SK-N-SH (cell line): ENCODE measurements at regions not wholly inside any gene's neighbourhood (a gene's known extent, or its start where the extent isn't known, plus 50 kb on each side); places are given as distances from the start of the nearest gene placed in this dataset.

ENCODE experiments used
- CTCF ChIA-PET: fragments of 300-600, 350-600 bp; formaldehyde crosslinking; extraction: SDS; loops from one replicate; lab custom pipeline; 2021; lab: Yijun Ruan, JAX
- POLR2A ChIA-PET: fragments of 350-600 bp; sonication (Branson Sonifier 250); formaldehyde crosslinking; extraction: SDS; loops from one replicate; lab custom pipeline; 2020; ENCODE audit warnings: antibody characterized with exemption, inconsistent platforms; lab: Yijun Ruan, JAX
- DNase-seq: peaks from one replicate; pipeline ENCODE4 v3.0.0; 2012
- H2AFZ ChIP-seq: fragments of 200-600 bp; sonication (generic); 2 replicates; pipeline ENCODE4 v1.8.1; 2016; ENCODE audit warnings: antibody characterized with exemption, mild to moderate bottlenecking, low read depth
- H3F3A ChIP-seq: fragments of 200-600 bp; sonication (generic); replicated peaks from 2 replicates; pipeline ENCODE3; 2016; ENCODE audit warnings: antibody characterized with exemption, mild to moderate bottlenecking; ENCODE audit not compliant: insufficient read depth
- H3K27ac ChIP-seq, 2 experiments: fragments of 200-500 bp in 1 of 2; fragments of 200-600 bp in 1 of 2; sonication (Bioruptor generic) in 1 of 2; sonication (generic), shearing (Covaris generic) in 1 of 2; 2 replicates each; pipeline versions ENCODE4 v1.5.1 to v1.6.1; 2014 to 2016; ENCODE audit warnings: low read depth in 2 of 2, inconsistent platforms in 1 of 2, low read length in 1 of 2, mild to moderate bottlenecking in 1 of 2, mixed read lengths in 1 of 2
- H3K27me3 ChIP-seq: fragments of 200-600 bp; sonication (generic), shearing (Covaris generic); 2 replicates; pipeline ENCODE4 v1.6.1; 2016; ENCODE audit warnings: mixed run types; ENCODE audit not compliant: insufficient read depth
- H3K36me3 ChIP-seq, 2 experiments: fragments of 200-500 bp in 1 of 2; fragments of 200-600 bp in 1 of 2; sonication (Bioruptor generic) in 1 of 2; sonication (generic) in 1 of 2; replicated peaks in 1 of 2; 2 replicates each; pipeline versions ENCODE3 to v1.5.1; 2014 to 2016; ENCODE audit warnings: low read length in 1 of 2, mild to moderate bottlenecking in 1 of 2; ENCODE audit not compliant: insufficient read depth in 2 of 2, control insufficient read depth in 1 of 2
- H3K4me1 ChIP-seq, 2 experiments: fragments of 200-500 bp in 1 of 2; fragments of 200-600 bp in 1 of 2; sonication (Bioruptor generic) in 1 of 2; sonication (generic), shearing (Covaris generic) in 1 of 2; 2 replicates each; pipeline versions ENCODE4 v1.5.1 to v1.6.1; 2014 to 2016; ENCODE audit warnings: low read depth in 1 of 2, low read length in 1 of 2, mixed run types in 1 of 2; ENCODE audit not compliant: insufficient read depth in 2 of 2, control insufficient read depth in 1 of 2
- H3K4me2 ChIP-seq: fragments of 200-600 bp; sonication (generic), shearing (Covaris generic); 2 replicates; pipeline ENCODE4 v1.6.1; 2017; ENCODE audit warnings: mixed run types
- H3K4me3 ChIP-seq, 2 experiments: fragments of 200-500 bp in 1 of 2; fragments of 200-600 bp in 1 of 2; sonication (Bioruptor generic) in 1 of 2; sonication (generic), shearing (Covaris generic) in 1 of 2; 2 replicates each; pipeline versions ENCODE4 v1.5.1 to v1.8.1; 2014 to 2016; ENCODE audit warnings: low read depth in 2 of 2, inconsistent platforms in 1 of 2, low read length in 1 of 2, mild to moderate bottlenecking in 1 of 2, mixed read lengths in 1 of 2, moderate library complexity in 1 of 2
- H3K79me2 ChIP-seq: fragments of 200-600 bp; sonication (generic); 2 replicates; pipeline ENCODE4 v1.8.1; 2017; ENCODE audit warnings: mild to moderate bottlenecking; ENCODE audit not compliant: insufficient read depth
- H3K9ac ChIP-seq: fragments of 200-600 bp; sonication (generic); 2 replicates; pipeline ENCODE4 v1.6.1; 2017; ENCODE audit warnings: mixed run types
- H3K9me2 ChIP-seq: fragments of 200-600 bp; sonication (generic); 2 replicates; pipeline ENCODE4 v1.6.1; 2017; ENCODE audit warnings: mixed run types
- H3K9me3 ChIP-seq: fragments of 200-600 bp; sonication (generic); 2 replicates; pipeline ENCODE4 v1.6.1; 2017; ENCODE audit warnings: mixed run types, mild to moderate bottlenecking, moderate library complexity
- H4K20me1 ChIP-seq: fragments of 200-600 bp; sonication (generic); 2 replicates; pipeline ENCODE4 v1.6.1; 2017; ENCODE audit warnings: mild to moderate bottlenecking, mixed run types; ENCODE audit not compliant: insufficient read depth
- CHD2 ChIP-seq: fragments of 150-350 bp; IDR thresholded peaks from 2 replicates; pipeline ENCODE4 v1.6.1; 2018; ENCODE audit warnings: low read length; ENCODE audit not compliant: partially characterized antibody
- FOXJ3 ChIP-seq: sonication (generic); formaldehyde crosslinking; IDR thresholded peaks from 2 replicates; pipeline ENCODE4 v1.5.1; 2020; ENCODE audit warnings: mild to moderate bottlenecking, missing genetic modification reagents
- GABPA ChIP-seq: IDR thresholded peaks from 2 replicates; pipeline ENCODE4 v1.4.0; 2012; ENCODE audit warnings: low read depth, mild to moderate bottlenecking
- GATA2 ChIP-seq: sonication (generic); formaldehyde crosslinking; IDR thresholded peaks from 2 replicates; pipeline ENCODE4 v1.5.0; 2020; ENCODE audit warnings: mild to moderate bottlenecking, missing genetic modification reagents
- NFIC ChIP-seq: IDR thresholded peaks from 2 replicates; pipeline ENCODE4 v1.4.0; 2012; ENCODE audit warnings: borderline replicate concordance
- NRF1 ChIP-seq: IDR thresholded peaks from 2 replicates; pipeline ENCODE4 v1.6.1; 2012; ENCODE audit warnings: low read depth, mild to moderate bottlenecking, low read length
- POLR2AphosphoS5 ChIP-seq: IDR thresholded peaks from 2 replicates; pipeline ENCODE4 v1.6.1; 2012; ENCODE audit warnings: low read depth, low read length
- RFX5 ChIP-seq: IDR thresholded peaks from 2 replicates; pipeline ENCODE4 v1.6.1; 2012; ENCODE audit warnings: mild to moderate bottlenecking, improper control_type of control experiment, low read length
- RXRA ChIP-seq: IDR thresholded peaks from 2 replicates; pipeline ENCODE4 v1.4.0; 2012; ENCODE audit warnings: low read depth, mild to moderate bottlenecking, borderline replicate concordance
- SIN3A ChIP-seq: IDR thresholded peaks from 2 replicates; pipeline ENCODE4 v1.6.1; 2012; ENCODE audit warnings: low read depth, mild to moderate bottlenecking, low read length, moderate library complexity, borderline replicate concordance
- SMC3 ChIP-seq: IDR thresholded peaks from 2 replicates; pipeline ENCODE4 v1.6.1; 2012; ENCODE audit warnings: low read depth, low read length, improper control_type of control experiment
- TAF1 ChIP-seq: IDR thresholded peaks from 2 replicates; pipeline ENCODE4 v1.6.1; 2012; ENCODE audit warnings: low read depth, mild to moderate bottlenecking, low read length, moderate library complexity, borderline replicate concordance
- TCF12 ChIP-seq: IDR thresholded peaks from 2 replicates; pipeline ENCODE4 v1.4.0; 2012
- TEAD4 ChIP-seq: IDR thresholded peaks from 2 replicates; pipeline ENCODE4 v1.4.0; 2012; ENCODE audit warnings: mild to moderate bottlenecking, borderline replicate concordance; ENCODE audit not compliant: insufficient read depth
- YY1 ChIP-seq: IDR thresholded peaks from 2 replicates; pipeline ENCODE4 v1.4.0; 2012; ENCODE audit warnings: low read depth, mild to moderate bottlenecking
- WGBS: methylation state at CpG from one replicate; pipeline ENCODE4 v1.1.6; 2017; ENCODE audit warnings: low lambda C conversion rate; 5-methylcytosine and 5-hydroxymethylcytosine counted together
- TF ChIP-seq, protein P1 (sequence below): IDR thresholded peaks from 2 replicates; pipeline ENCODE4 v1.6.1; 2012; ENCODE audit warnings: mild to moderate bottlenecking, low read depth, low read length, moderate library complexity
- TF ChIP-seq, protein P2 (sequence below): fragments of 150-350 bp; IDR thresholded peaks from 2 replicates; pipeline ENCODE4 v1.6.1; 2017; ENCODE audit warnings: antibody characterized with exemption, low read length, low read depth, borderline replicate concordance
- TF ChIP-seq, protein P3 (sequence below): fragments of 150-350 bp; IDR thresholded peaks from 2 replicates; pipeline ENCODE4 v1.6.1; 2016; ENCODE audit warnings: mild to moderate bottlenecking, low read depth, low read length
- TF ChIP-seq, protein P4 (sequence below): IDR thresholded peaks from 2 replicates; pipeline ENCODE4 v1.4.0; 2012; ENCODE audit warnings: low read depth, borderline replicate concordance

DNA sequence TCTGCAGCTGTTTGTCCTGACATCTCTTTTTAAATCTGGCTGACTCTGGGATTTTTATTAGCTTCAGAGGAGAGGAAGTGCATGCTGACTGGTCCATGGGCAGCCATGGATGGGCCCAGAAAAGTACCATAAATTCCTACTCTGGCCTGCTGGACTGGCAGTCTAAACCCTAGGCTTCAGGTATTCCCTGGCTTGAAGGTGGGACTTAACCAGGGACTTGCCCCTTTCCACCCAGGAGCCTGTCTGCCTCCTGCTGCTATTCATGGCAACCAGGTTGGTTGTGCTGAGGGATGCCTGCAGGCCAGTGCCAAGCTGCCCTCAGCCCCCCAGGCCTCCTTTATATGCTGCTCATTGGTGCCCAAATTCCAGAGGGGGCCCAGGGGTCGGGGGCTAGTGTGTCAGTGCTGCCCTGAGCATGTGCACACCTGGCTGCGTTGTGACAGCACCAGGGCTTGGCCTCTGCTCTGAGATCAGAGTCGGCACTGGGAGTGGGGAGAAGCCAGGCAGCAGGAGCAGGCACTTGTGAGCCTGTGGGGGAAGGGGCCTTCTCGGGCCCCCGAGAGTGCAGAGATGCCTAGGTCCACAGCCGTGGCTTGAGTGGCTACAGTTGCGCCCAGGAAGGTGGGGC is 195.7 kb upstream of the TFPI start:
- Histone ChIP-seq H3K9me3 (0 out of 2 replicates have a peak, but pooled peaks cover 4% of the 10 kb centered on the region), H3K79me2 (no peaks in the 10 kb centered on the region), H3K27me3 (no peaks in the 10 kb centered on the region), H2AFZ (no peak overlapping the region), H3K4me3 (no peak overlapping the region), H3K4me2 (no peak overlapping the region), H3K4me1 (no peaks in the 10 kb centered on the region; a peak in 1 of 4 replicates), H3K9ac (no peak overlapping the region), H3K27ac (no peak overlapping the region), H3K9me2 (no peaks in the 10 kb centered on the region), H3F3A (no peaks in the 10 kb centered on the region), H3K36me3 (no peaks in the 10 kb centered on the region), H4K20me1 (no peaks in the 10 kb centered on the region)
- ChIA-PET POLR2A (no interaction called here), CTCF (interaction anchor here (1.0 kb wide), 1 partner anchor 74 kb away, joined by 3 read pairs; no protein-coding TSS in a partner anchor)
- no CpG with 5 or more reads among the region's 7 CpGs for WGBS
- no peak for TF ChIP-seq SIN3A
- TF ChIP-seq NFIC, result no peak
- TF ChIP-seq, protein P1, sequence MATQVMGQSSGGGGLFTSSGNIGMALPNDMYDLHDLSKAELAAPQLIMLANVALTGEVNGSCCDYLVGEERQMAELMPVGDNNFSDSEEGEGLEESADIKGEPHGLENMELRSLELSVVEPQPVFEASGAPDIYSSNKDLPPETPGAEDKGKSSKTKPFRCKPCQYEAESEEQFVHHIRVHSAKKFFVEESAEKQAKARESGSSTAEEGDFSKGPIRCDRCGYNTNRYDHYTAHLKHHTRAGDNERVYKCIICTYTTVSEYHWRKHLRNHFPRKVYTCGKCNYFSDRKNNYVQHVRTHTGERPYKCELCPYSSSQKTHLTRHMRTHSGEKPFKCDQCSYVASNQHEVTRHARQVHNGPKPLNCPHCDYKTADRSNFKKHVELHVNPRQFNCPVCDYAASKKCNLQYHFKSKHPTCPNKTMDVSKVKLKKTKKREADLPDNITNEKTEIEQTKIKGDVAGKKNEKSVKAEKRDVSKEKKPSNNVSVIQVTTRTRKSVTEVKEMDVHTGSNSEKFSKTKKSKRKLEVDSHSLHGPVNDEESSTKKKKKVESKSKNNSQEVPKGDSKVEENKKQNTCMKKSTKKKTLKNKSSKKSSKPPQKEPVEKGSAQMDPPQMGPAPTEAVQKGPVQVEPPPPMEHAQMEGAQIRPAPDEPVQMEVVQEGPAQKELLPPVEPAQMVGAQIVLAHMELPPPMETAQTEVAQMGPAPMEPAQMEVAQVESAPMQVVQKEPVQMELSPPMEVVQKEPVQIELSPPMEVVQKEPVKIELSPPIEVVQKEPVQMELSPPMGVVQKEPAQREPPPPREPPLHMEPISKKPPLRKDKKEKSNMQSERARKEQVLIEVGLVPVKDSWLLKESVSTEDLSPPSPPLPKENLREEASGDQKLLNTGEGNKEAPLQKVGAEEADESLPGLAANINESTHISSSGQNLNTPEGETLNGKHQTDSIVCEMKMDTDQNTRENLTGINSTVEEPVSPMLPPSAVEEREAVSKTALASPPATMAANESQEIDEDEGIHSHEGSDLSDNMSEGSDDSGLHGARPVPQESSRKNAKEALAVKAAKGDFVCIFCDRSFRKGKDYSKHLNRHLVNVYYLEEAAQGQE, result no peak
- TF ChIP-seq GATA2 (CRISPR knock-in tag), result no peak
- no peak for TF ChIP-seq TEAD4
- no peak for TF ChIP-seq TCF12
- TF ChIP-seq, protein P2, sequence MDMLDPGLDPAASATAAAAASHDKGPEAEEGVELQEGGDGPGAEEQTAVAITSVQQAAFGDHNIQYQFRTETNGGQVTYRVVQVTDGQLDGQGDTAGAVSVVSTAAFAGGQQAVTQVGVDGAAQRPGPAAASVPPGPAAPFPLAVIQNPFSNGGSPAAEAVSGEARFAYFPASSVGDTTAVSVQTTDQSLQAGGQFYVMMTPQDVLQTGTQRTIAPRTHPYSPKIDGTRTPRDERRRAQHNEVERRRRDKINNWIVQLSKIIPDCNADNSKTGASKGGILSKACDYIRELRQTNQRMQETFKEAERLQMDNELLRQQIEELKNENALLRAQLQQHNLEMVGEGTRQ, result no peak
- no peak for TF ChIP-seq POLR2AphosphoS5
- TF ChIP-seq NRF1, result no peak
- TF ChIP-seq YY1, result no peak
- no peak for DNase-seq

DNA sequence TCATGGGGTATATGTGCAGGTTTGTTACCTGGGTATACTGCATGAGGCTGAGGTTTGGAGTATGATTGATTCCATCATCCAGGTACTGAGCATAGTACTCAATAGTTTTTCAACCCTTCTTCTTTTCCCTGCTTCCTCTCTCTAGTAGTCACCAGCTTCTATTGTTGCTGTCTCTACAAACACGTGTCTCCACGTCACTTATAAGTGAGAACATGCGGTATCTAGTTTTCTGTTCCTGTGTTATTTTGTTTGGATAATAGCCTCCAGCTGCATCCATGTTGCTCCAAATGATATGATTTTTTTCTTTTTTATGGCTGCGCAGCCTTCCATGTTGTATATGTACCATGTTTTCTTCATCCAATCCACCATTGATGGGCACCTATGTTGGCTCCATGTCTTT is 214.8 kb upstream of the TFPI start:
- H3K9me2 ChIP-seq, result 0 out of 2 replicates have a peak, but pooled peaks cover 4% of the 10 kb centered on the region
- H3K4me2 ChIP-seq, result no peak overlapping the region
- no peaks in the 10 kb centered on the region for H3K27me3 ChIP-seq
- peaks cover 1% of the 10 kb centered on the region for H3F3A ChIP-seq
- no peaks in the 10 kb centered on the region for H3K79me2 ChIP-seq
- 89% methylated on average over 4 of the region's 4 CpGs for WGBS
- ChIA-PET CTCF (interaction anchor here (0.7 kb wide), 1 partner anchor 17 kb away, joined by 3 read pairs; no protein-coding TSS in a partner anchor), POLR2A (no interaction called here)
- H3K4me3 ChIP-seq, result no peak overlapping the region
- H3K9me3 ChIP-seq, result no peaks in the 10 kb centered on the region
- H3K9ac ChIP-seq, result no peak overlapping the region
- no peaks in the 10 kb centered on the region for H3K36me3 ChIP-seq
- DNase-seq, result no peak
- no peak overlapping the region for H2AFZ ChIP-seq
- TF ChIP-seq RXRA (no peak), YY1 (no peak), POLR2AphosphoS5 (no peak), TAF1 (no peak), FOXJ3 (CRISPR knock-in tag) (no peak), GABPA (no peak), CHD2 (no peak), SMC3 (no peak), RFX5 (no peak), NFIC (no peak), TEAD4 (no peak), GATA2 (CRISPR knock-in tag) (no peak), NRF1 (no peak)
- TF ChIP-seq, protein P3, sequence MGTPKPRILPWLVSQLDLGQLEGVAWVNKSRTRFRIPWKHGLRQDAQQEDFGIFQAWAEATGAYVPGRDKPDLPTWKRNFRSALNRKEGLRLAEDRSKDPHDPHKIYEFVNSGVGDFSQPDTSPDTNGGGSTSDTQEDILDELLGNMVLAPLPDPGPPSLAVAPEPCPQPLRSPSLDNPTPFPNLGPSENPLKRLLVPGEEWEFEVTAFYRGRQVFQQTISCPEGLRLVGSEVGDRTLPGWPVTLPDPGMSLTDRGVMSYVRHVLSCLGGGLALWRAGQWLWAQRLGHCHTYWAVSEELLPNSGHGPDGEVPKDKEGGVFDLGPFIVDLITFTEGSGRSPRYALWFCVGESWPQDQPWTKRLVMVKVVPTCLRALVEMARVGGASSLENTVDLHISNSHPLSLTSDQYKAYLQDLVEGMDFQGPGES, result no peak
- TF ChIP-seq, protein P4, sequence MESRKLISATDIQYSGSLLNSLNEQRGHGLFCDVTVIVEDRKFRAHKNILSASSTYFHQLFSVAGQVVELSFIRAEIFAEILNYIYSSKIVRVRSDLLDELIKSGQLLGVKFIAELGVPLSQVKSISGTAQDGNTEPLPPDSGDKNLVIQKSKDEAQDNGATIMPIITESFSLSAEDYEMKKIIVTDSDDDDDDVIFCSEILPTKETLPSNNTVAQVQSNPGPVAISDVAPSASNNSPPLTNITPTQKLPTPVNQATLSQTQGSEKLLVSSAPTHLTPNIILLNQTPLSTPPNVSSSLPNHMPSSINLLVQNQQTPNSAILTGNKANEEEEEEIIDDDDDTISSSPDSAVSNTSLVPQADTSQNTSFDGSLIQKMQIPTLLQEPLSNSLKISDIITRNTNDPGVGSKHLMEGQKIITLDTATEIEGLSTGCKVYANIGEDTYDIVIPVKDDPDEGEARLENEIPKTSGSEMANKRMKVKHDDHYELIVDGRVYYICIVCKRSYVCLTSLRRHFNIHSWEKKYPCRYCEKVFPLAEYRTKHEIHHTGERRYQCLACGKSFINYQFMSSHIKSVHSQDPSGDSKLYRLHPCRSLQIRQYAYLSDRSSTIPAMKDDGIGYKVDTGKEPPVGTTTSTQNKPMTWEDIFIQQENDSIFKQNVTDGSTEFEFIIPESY, result no peak
- TF ChIP-seq, all 33 proteins: peak for 0
- H3K27ac ChIP-seq, result no peak overlapping the region
- H4K20me1 ChIP-seq, result no peaks in the 10 kb centered on the region
- no peaks in the 10 kb centered on the region for H3K4me1 ChIP-seq
